Endothelial cell of umbilical vein (primary cell): ENCODE measurements at regions not wholly inside any gene's neighbourhood (a gene's known extent, or its start where the extent isn't known, plus 50 kb on each side); places are given as distances from the start of the nearest gene placed in this dataset.

ENCODE experiments used
- BruUV-seq: library from RNA; stranded (reverse); fragments of 400-500 nt; replicated peaks from 2 replicates; lab custom pipeline; 2021; lab: Mats Ljungman, UMichigan
- CTCF ChIA-PET: fragments of 300-600, 350-600 bp; sonication (Branson Sonifier 250); formaldehyde crosslinking; loops from one replicate; lab custom pipeline; 2021; ENCODE audit warnings: antibody characterized with exemption, inconsistent platforms; lab: Charles Lee
- POLR2A ChIA-PET: fragments of 300-600, 350-600 bp; sonication (Branson Sonifier 250); formaldehyde crosslinking; loops from one replicate; lab custom pipeline; 2021; ENCODE audit warnings: antibody characterized with exemption, inconsistent platforms; lab: Charles Lee
- DNase-seq: peaks from one replicate; pipeline ENCODE4 v3.0.0-alpha.2; 2011; ENCODE audit warnings: low read depth, low spot score
- FAIRE-seq: peaks from 2 replicates; lab custom pipeline; 2011; peaks lifted over from hg19 to GRCh38; lab: Jason Lieb, UNC
- H2AFZ ChIP-seq: 2 replicates; pipeline ENCODE4 v1.6.0; 2012; ENCODE audit warnings: low read depth, low read length, control low read depth, inconsistent platforms
- H3K27ac ChIP-seq: 2 replicates; pipeline ENCODE4 v1.5.1; 2011; ENCODE audit warnings: low read depth, mild to moderate bottlenecking, control low read depth, low read length, moderate library complexity; ENCODE audit not compliant: insufficient read depth
- H3K27me3 ChIP-seq, 2 experiments: 2 replicates each; pipeline versions ENCODE4 v1.6.0 to v1.6.1; 2011; ENCODE audit warnings: low read length in 2 of 2, mixed read lengths in 1 of 2; ENCODE audit not compliant: control insufficient read depth in 2 of 2, insufficient read depth in 2 of 2
- H3K36me3 ChIP-seq, 2 experiments: 2 replicates in 1 of 2; 3 replicates in 1 of 2; pipeline ENCODE4 v1.5.1; 2011; ENCODE audit warnings: low read length in 2 of 2, mild to moderate bottlenecking in 1 of 2, moderate library complexity in 1 of 2; ENCODE audit not compliant: control insufficient read depth in 2 of 2, insufficient read depth in 2 of 2; ENCODE audit errors: extremely low read depth in 1 of 2
- H3K4me1 ChIP-seq: 3 replicates; pipeline ENCODE4 v1.5.1; 2011; ENCODE audit warnings: mild to moderate bottlenecking, low read length; ENCODE audit not compliant: control insufficient read depth, insufficient read depth; ENCODE audit errors: extremely low read depth
- H3K4me2 ChIP-seq: 2 replicates; pipeline ENCODE4 v1.6.1; 2011; ENCODE audit warnings: low read length, control low read depth, mixed read lengths; ENCODE audit not compliant: insufficient read depth
- H3K4me3 ChIP-seq, 3 experiments: fragments of 200-600 bp in 1 of 3; sonication (generic), shearing (Covaris generic) in 1 of 3; replicated peaks in 1 of 3; 2 replicates each; pipeline ENCODE4 v1.5.1; 2011 to 2016; ENCODE audit warnings: control low read depth in 3 of 3, low read length in 3 of 3, mild to moderate bottlenecking in 2 of 3, inconsistent platforms in 1 of 3, low read depth in 1 of 3, moderate library complexity in 1 of 3; ENCODE audit not compliant: insufficient read depth in 1 of 3
- H3K79me2 ChIP-seq: 2 replicates; pipeline ENCODE4 v1.6.0; 2012; ENCODE audit warnings: low read length, inconsistent platforms; ENCODE audit not compliant: control insufficient read depth, insufficient read depth
- H3K9ac ChIP-seq: replicated peaks from 2 replicates; pipeline ENCODE3; 2011; ENCODE audit warnings: low read length, control low read depth; ENCODE audit not compliant: insufficient read depth; ENCODE audit errors: extremely low read depth
- H3K9me1 ChIP-seq: replicated peaks from 3 replicates; pipeline ENCODE4 v1.6.0; 2011; ENCODE audit warnings: mild to moderate bottlenecking, low read length; ENCODE audit not compliant: control insufficient read depth, insufficient read depth; ENCODE audit errors: extremely low read depth
- H3K9me3 ChIP-seq: replicated peaks from 2 replicates; pipeline ENCODE4 v1.5.1; 2012; ENCODE audit warnings: low read length, inconsistent platforms; ENCODE audit not compliant: control insufficient read depth, insufficient read depth
- H4K20me1 ChIP-seq: replicated peaks from 2 replicates; pipeline ENCODE3; 2011; ENCODE audit warnings: mild to moderate bottlenecking, low read length; ENCODE audit not compliant: control insufficient read depth, insufficient read depth; ENCODE audit errors: extremely low read depth
- CTCF ChIP-seq, 2 donors: IDR thresholded peaks; 1 replicate in 1 of 2; 2 replicates in 1 of 2; pipeline ENCODE4 v1.5.1; 2011; ENCODE audit warnings: low read length in 2 of 2, mild to moderate bottlenecking in 2 of 2, moderate library complexity in 2 of 2, control low read depth in 1 of 2, inconsistent platforms in 1 of 2, low read depth in 1 of 2; ENCODE audit not compliant: insufficient read depth in 1 of 2; ENCODE audit errors: extremely low read depth in 1 of 2
- EZH2 ChIP-seq: IDR thresholded peaks from 2 replicates; pipeline ENCODE4 v1.6.1; 2012; ENCODE audit warnings: borderline replicate concordance, low read depth, mild to moderate bottlenecking, moderate library complexity, low read length, inconsistent platforms; ENCODE audit not compliant: severe bottlenecking
- FOS ChIP-seq: IDR thresholded peaks from 2 replicates; pipeline ENCODE4 v1.6.1; 2011; ENCODE audit warnings: mild to moderate bottlenecking, low read length, moderate library complexity, borderline replicate concordance; ENCODE audit not compliant: insufficient read depth
- GATA2 ChIP-seq: IDR thresholded peaks from 2 replicates; pipeline ENCODE4 v1.7.0; 2011; ENCODE audit warnings: low read depth, mild to moderate bottlenecking, moderate library complexity, mixed read lengths, low read length; ENCODE audit not compliant: insufficient read length, insufficient read depth
- JUN ChIP-seq: IDR thresholded peaks from 2 replicates; pipeline ENCODE4 v1.6.1; 2011; ENCODE audit warnings: borderline replicate concordance, low read depth; ENCODE audit not compliant: insufficient read length, insufficient read depth
- MAX ChIP-seq: IDR thresholded peaks from 2 replicates; pipeline ENCODE4 v1.6.1; 2011; ENCODE audit not compliant: insufficient read depth, insufficient read length
- MYC ChIP-seq: IDR thresholded peaks from one replicate; pipeline ENCODE4 v1.6.1; 2011; ENCODE audit warnings: mild to moderate bottlenecking, low read depth, low read length
- POLR2A ChIP-seq: IDR thresholded peaks from 2 replicates; pipeline ENCODE4 v1.6.1; 2012; ENCODE audit warnings: low read depth, mild to moderate bottlenecking, control low read depth, low read length
- POLR2AphosphoS5 ChIP-seq: IDR thresholded peaks from 2 replicates; pipeline ENCODE4 v1.6.1; 2012; ENCODE audit warnings: low read depth, mild to moderate bottlenecking, control low read depth, low read length, moderate library complexity; ENCODE audit not compliant: insufficient read depth
- dilution Hi-C: fragments of 300-500 bp; cut with MboI; formaldehyde crosslinking; loops from one replicate; pipeline ENCODE4 v1.15.0; 2019; ENCODE audit warnings: low sequenced_read_pairs; ENCODE audit not compliant: extremely low pct_ligation_motif_present
- intact Hi-C: fragments of 100-400 bp; cut with micrococcal nuclease; formaldehyde crosslinking; loops from one replicate; pipeline ENCODE4 v1.10.0; 2022

- H3K4me2 ChIP-seq = no peak overlapping the region
- H3K4me3 ChIP-seq = no peak overlapping the region
- H2AFZ ChIP-seq = no peak overlapping the region
- H3K9ac ChIP-seq = no peak overlapping the region
- H3K4me1 ChIP-seq = no peaks in the 10 kb centered on the region
- H4K20me1 ChIP-seq = no peaks in the 10 kb centered on the region
- H3K27ac ChIP-seq = no peak overlapping the region
- H3K9me3 ChIP-seq = no peaks in the 10 kb centered on the region
- dilution Hi-C loops = no loop called here
- H3K36me3 ChIP-seq = no peaks in the 10 kb centered on the region
- H3K27me3 ChIP-seq = no peaks in the 10 kb centered on the region
- H3K9me1 ChIP-seq = no peaks in the 10 kb centered on the region
- ChIA-PET POLR2A (no interaction called here), CTCF (interaction anchor here (0.8 kb wide), 1 partner anchor 40 kb away, joined by 3 read pairs; no protein-coding TSS in a partner anchor)
- TF ChIP-seq FOS (no peak), MYC (no peak), MAX (no peak), CTCF (IDR thresholded peaks at IDR 0.05; ENCODE audit: extremely low read depth in 1 of 2, insufficient read depth in 1 of 2, low read depth in 1 of 2, low read length in 2 of 2) (no peak), POLR2A (no peak), GATA2 (no peak), EZH2 (no peak), POLR2AphosphoS5 (no peak), JUN (no peak)
- intact Hi-C loops = no loop called here
- no TSS peak for BruUV-seq
- DNase-seq (no peak), FAIRE-seq (no peak)
- no peaks in the 10 kb centered on the region for H3K79me2 ChIP-seq
These were observed 197.1 kb upstream of the HMHB1 start for GRCh38 chr5:143614831-143615230.
